ENCODE measurements at regions not wholly inside any gene's neighbourhood (a gene's known extent, or its start where the extent isn't known, plus 50 kb on each side); places are given as distances from the start of the nearest gene placed in this dataset.
"Not testable (repeated sequence)": the region's sequence is repeated elsewhere in the genome, so short reads cannot be mapped to it uniquely, and the experiment has no call there.

DNA sequence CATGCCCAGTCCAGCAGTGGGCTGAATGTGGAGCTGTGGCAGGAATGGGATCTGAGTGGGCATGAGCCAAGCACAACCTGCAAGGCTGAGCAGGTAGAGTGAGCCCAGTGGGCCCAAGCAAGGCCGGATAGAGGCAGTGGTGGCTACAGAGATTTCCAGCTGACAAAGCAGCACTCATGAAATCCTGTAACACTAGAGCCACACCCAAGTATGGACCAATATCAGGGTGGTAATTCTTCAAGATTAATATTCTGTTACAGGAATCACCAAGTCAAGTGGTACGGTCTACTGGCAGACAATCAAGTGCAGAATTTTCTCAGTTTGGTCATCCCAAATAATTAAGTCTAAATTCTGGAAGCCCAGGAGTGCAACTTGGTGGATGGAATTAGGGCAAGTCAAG, 132.4 kb upstream of the ENPEP start:
- H2BK12ac ChIP-seq (ENCODE audit: insufficient read length, low read depth, low read length) = no peak overlapping the region
- H3K79me1 ChIP-seq (ENCODE audit: insufficient read depth, low read depth, low read length, poor library complexity, severe bottlenecking) = no peaks in the 10 kb centered on the region
- TF ChIP-seq, protein P1, sequence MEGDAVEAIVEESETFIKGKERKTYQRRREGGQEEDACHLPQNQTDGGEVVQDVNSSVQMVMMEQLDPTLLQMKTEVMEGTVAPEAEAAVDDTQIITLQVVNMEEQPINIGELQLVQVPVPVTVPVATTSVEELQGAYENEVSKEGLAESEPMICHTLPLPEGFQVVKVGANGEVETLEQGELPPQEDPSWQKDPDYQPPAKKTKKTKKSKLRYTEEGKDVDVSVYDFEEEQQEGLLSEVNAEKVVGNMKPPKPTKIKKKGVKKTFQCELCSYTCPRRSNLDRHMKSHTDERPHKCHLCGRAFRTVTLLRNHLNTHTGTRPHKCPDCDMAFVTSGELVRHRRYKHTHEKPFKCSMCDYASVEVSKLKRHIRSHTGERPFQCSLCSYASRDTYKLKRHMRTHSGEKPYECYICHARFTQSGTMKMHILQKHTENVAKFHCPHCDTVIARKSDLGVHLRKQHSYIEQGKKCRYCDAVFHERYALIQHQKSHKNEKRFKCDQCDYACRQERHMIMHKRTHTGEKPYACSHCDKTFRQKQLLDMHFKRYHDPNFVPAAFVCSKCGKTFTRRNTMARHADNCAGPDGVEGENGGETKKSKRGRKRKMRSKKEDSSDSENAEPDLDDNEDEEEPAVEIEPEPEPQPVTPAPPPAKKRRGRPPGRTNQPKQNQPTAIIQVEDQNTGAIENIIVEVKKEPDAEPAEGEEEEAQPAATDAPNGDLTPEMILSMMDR (conservative IDR thresholded peaks at IDR 0.05) = no peak
- H3K14ac ChIP-seq (ENCODE audit: insufficient read depth, low read length) = no peak overlapping the region
- H2BK5ac ChIP-seq (ENCODE audit: insufficient read length, low read length) = no peak overlapping the region
- H3K27me3 ChIP-seq (ENCODE audit: insufficient read depth, low read length) = no peaks in the 10 kb centered on the region
- no peaks in the 10 kb centered on the region for H4K20me1 ChIP-seq (ENCODE audit: control insufficient read depth, insufficient read depth, insufficient read length)
- no peaks in the 10 kb centered on the region for H3K9me3 Mint-ChIP-seq
- no peak for DNase-seq
- no peaks in the 10 kb centered on the region for H3K4me1 ChIP-seq (ENCODE audit: insufficient read depth, low read length)
- H4K91ac ChIP-seq (ENCODE audit: insufficient read length, low read depth, low read length) = no peak overlapping the region
- no CpG with 5 or more reads among the region's 2 CpGs for WGBS (ENCODE audit: extremely low coverage, insufficient read length, low lambda C conversion rate)
- no peak overlapping the region for H2BK120ac ChIP-seq (ENCODE audit: low read depth, low read length, poor library complexity, severe bottlenecking)
- H3K9me3 ChIP-seq (ENCODE audit: control insufficient read depth, low read depth, low read length) = no peaks in the 10 kb centered on the region
- H3K9ac ChIP-seq (ENCODE audit: extremely low read depth, insufficient read length, low read length) = no peak overlapping the region
- H3K23ac ChIP-seq (ENCODE audit: insufficient read length, low read depth, low read length) = no peak overlapping the region
- H3K27ac ChIP-seq (ENCODE audit: insufficient read length, low read depth, low read length) = no peak overlapping the region
- H3K56ac ChIP-seq (ENCODE audit: insufficient read length, low read depth, low read length) = no peak overlapping the region
- H2BK15ac ChIP-seq (ENCODE audit: low read depth, low read length) = no peak overlapping the region
- no peak overlapping the region for H3K18ac ChIP-seq (ENCODE audit: insufficient read length, low read depth, low read length)
- H3K27me3 Mint-ChIP-seq (ENCODE audit: low read depth) = no peaks in the 10 kb centered on the region
- H2BK20ac ChIP-seq (ENCODE audit: low read depth, low read length, poor library complexity, severe bottlenecking) = no peak overlapping the region
- no peak overlapping the region for H4K8ac ChIP-seq (replicated peaks; ENCODE audit: insufficient read length, low read depth, low read length)
- peaks cover 0 to 2% of the 10 kb centered on the region in 2 experiments; a peak in 1 of 4 replicates for H3K4me1 Mint-ChIP-seq
- H3T11ph ChIP-seq (ENCODE audit: low read length) = no peak overlapping the region
- H4K5ac ChIP-seq (ENCODE audit: insufficient read length, low read depth, low read length) = no peak overlapping the region
- no peaks in the 10 kb centered on the region for H3K36me3 Mint-ChIP-seq (ENCODE audit: insufficient read depth in 1 of 3, low read depth in 3 of 3)
- no peaks in the 10 kb centered on the region for H3K79me2 ChIP-seq (ENCODE audit: insufficient read depth, low read length)
- H3K4ac ChIP-seq (ENCODE audit: low read depth, low read length) = no peak overlapping the region
- no peaks in the 10 kb centered on the region for H3K23me2 ChIP-seq (ENCODE audit: insufficient read length, low read depth, low read length, poor library complexity, severe bottlenecking)
- H3K4me3 Mint-ChIP-seq = no peak overlapping the region
- no peak overlapping the region for H3K4me2 ChIP-seq (ENCODE audit: insufficient read depth, insufficient read length, low read length)
- H2AFZ ChIP-seq (ENCODE audit: low read length) = no peak overlapping the region
- no peak overlapping the region for H3K27ac Mint-ChIP-seq
- no peak overlapping the region for H2AK5ac ChIP-seq (ENCODE audit: insufficient read length, low read length)

DNA sequence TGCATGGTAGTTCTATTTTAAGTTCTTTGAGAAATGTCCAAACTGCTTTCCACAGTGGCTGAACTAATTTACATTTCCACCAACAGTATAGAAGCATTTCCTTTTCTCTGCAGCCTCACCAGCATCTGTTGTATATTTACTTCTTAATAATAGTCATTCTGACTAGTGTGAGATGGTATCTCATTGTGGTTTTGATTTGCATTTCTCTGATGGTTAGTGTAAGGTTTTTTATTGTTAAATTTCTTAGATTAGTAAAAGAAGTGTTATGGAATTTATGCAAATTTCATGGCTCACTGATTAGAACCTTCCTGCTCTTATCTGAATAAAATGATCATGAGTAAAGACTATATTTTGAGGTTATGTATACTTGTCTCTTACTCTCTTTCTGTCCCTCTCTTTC, 134.8 kb upstream of the ENPEP start:
- not testable (repeated sequence) for H3K9me3 ChIP-seq (ENCODE audit: control insufficient read depth, low read depth, low read length); H2BK20ac ChIP-seq (ENCODE audit: low read depth, low read length, poor library complexity, severe bottlenecking); H3K4me3 Mint-ChIP-seq; H3K27me3 ChIP-seq (ENCODE audit: insufficient read depth, low read length); H3K4me1 ChIP-seq (ENCODE audit: insufficient read depth, low read length); H3T11ph ChIP-seq (ENCODE audit: low read length); H3K4me2 ChIP-seq (ENCODE audit: insufficient read depth, insufficient read length, low read length); H2AK5ac ChIP-seq (ENCODE audit: insufficient read length, low read length); H2BK12ac ChIP-seq (ENCODE audit: insufficient read length, low read depth, low read length); H2AFZ ChIP-seq (ENCODE audit: low read length); H3K36me3 Mint-ChIP-seq (ENCODE audit: insufficient read depth in 1 of 3, low read depth in 3 of 3); H3K4ac ChIP-seq (ENCODE audit: low read depth, low read length); H3K4me1 Mint-ChIP-seq; H4K91ac ChIP-seq (ENCODE audit: insufficient read length, low read depth, low read length); H3K27ac ChIP-seq (ENCODE audit: insufficient read length, low read depth, low read length); H3K56ac ChIP-seq (ENCODE audit: insufficient read length, low read depth, low read length); H3K14ac ChIP-seq (ENCODE audit: insufficient read depth, low read length); H3K27me3 Mint-ChIP-seq (ENCODE audit: low read depth); H4K8ac ChIP-seq (replicated peaks; ENCODE audit: insufficient read length, low read depth, low read length); H3K79me1 ChIP-seq (ENCODE audit: insufficient read depth, low read depth, low read length, poor library complexity, severe bottlenecking); H3K27ac Mint-ChIP-seq; H3K79me2 ChIP-seq (ENCODE audit: insufficient read depth, low read length); H3K9ac ChIP-seq (ENCODE audit: extremely low read depth, insufficient read length, low read length); H4K5ac ChIP-seq (ENCODE audit: insufficient read length, low read depth, low read length); H2BK5ac ChIP-seq (ENCODE audit: insufficient read length, low read length); H3K9me3 Mint-ChIP-seq; H3K18ac ChIP-seq (ENCODE audit: insufficient read length, low read depth, low read length); H2BK15ac ChIP-seq (ENCODE audit: low read depth, low read length); H4K20me1 ChIP-seq (ENCODE audit: control insufficient read depth, insufficient read depth, insufficient read length); H3K23ac ChIP-seq (ENCODE audit: insufficient read length, low read depth, low read length); H3K23me2 ChIP-seq (ENCODE audit: insufficient read length, low read depth, low read length, poor library complexity, severe bottlenecking); DNase-seq; H2BK120ac ChIP-seq (ENCODE audit: low read depth, low read length, poor library complexity, severe bottlenecking)

Data from H9 (cell line).